PC-3 (cell line): ENCODE measurements at regions not wholly inside any gene's neighbourhood (a gene's known extent, or its start where the extent isn't known, plus 50 kb on each side); places are given as distances from the start of the nearest gene placed in this dataset.

Source experiments
- EZH2 ChIP-seq: fragments of 300-600 bp; sonication (generic); IDR thresholded peaks from one replicate; pipeline ENCODE4 v1.6.1; 2017; ENCODE audit warnings: antibody characterized with exemption, mild to moderate bottlenecking, low read length; ENCODE audit not compliant: unreplicated experiment
- EZH2phosphoT487 ChIP-seq: fragments of 300-600 bp; sonication (generic); IDR thresholded peaks from 2 replicates; pipeline ENCODE4 v1.6.1; 2018; ENCODE audit warnings: mild to moderate bottlenecking, antibody characterized with exemption, low read length, borderline replicate concordance
- TF ChIP-seq, protein P1 (sequence below): fragments of 300-600 bp; sonication (generic); conservative IDR thresholded peaks from 2 replicates; pipeline ENCODE4 v1.5.1; 2017; ENCODE audit warnings: antibody characterized with exemption, low read depth, mild to moderate bottlenecking, low read length

DNA sequence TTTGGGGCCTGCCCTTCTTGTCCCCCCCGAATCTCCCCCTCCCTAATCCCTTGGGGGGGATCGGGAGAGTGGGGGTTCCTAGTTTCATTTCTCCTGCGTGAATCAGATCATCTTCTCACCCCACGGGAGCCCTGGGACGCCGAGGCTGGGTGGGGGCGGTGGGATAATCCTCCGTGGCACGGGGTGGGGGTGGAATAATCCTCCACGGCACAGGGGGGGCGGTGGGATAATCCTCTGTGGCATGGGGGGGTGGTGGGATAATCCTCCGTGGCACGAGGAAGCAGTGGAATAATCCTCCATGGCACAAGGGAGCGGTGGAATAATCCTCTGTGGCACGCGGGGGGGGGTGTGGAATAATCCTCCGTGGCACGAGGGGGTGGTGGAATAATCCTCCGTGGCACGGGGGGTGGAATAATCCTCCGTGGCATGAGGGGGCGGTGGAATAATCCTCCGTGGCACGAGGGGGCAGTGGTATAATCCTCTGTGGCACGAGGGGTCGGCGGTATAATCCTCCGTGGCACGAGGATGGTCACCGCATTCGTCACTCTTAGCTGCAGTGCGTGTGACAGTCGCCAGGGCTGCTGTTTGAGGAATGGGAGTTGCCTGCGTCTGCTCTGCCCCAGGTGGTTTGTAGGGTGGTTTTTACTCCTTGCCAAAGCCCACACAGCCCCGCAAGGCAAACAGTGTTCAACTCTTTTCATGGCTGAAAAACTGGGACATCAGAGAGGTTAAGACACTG is 156.9 kb downstream of the LAT start:
- TF ChIP-seq, protein P1, sequence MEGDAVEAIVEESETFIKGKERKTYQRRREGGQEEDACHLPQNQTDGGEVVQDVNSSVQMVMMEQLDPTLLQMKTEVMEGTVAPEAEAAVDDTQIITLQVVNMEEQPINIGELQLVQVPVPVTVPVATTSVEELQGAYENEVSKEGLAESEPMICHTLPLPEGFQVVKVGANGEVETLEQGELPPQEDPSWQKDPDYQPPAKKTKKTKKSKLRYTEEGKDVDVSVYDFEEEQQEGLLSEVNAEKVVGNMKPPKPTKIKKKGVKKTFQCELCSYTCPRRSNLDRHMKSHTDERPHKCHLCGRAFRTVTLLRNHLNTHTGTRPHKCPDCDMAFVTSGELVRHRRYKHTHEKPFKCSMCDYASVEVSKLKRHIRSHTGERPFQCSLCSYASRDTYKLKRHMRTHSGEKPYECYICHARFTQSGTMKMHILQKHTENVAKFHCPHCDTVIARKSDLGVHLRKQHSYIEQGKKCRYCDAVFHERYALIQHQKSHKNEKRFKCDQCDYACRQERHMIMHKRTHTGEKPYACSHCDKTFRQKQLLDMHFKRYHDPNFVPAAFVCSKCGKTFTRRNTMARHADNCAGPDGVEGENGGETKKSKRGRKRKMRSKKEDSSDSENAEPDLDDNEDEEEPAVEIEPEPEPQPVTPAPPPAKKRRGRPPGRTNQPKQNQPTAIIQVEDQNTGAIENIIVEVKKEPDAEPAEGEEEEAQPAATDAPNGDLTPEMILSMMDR = no peak
- no peak for TF ChIP-seq EZH2
- TF ChIP-seq EZH2phosphoT487 = no peak
